ENCODE measurements at regions not wholly inside any gene's neighbourhood (a gene's known extent, or its start where the extent isn't known, plus 50 kb on each side); places are given as distances from the start of the nearest gene placed in this dataset.

- H3K9ac ChIP-seq, result no peak overlapping the region
- H3K27me3 ChIP-seq (ENCODE audit: insufficient read depth, low read depth), result no peaks in the 10 kb centered on the region
- H2AFZ ChIP-seq (ENCODE audit: low read depth), result no peak overlapping the region
- no peak overlapping the region for H3K27ac ChIP-seq
- no peaks in the 10 kb centered on the region for H3K79me2 ChIP-seq (ENCODE audit: insufficient read depth, low read depth)
- H3K36me3 ChIP-seq (ENCODE audit: insufficient read depth), result no peaks in the 10 kb centered on the region
- no peaks in the 10 kb centered on the region for H4K20me1 ChIP-seq (ENCODE audit: insufficient read depth)
- no peak overlapping the region for H3K4me3 ChIP-seq (IDR thresholded peaks at IDR 0.05; ENCODE audit: insufficient read depth, low read depth, low read length)
- H3K4me2 ChIP-seq, result no peak overlapping the region
- TF ChIP-seq, protein P1, sequence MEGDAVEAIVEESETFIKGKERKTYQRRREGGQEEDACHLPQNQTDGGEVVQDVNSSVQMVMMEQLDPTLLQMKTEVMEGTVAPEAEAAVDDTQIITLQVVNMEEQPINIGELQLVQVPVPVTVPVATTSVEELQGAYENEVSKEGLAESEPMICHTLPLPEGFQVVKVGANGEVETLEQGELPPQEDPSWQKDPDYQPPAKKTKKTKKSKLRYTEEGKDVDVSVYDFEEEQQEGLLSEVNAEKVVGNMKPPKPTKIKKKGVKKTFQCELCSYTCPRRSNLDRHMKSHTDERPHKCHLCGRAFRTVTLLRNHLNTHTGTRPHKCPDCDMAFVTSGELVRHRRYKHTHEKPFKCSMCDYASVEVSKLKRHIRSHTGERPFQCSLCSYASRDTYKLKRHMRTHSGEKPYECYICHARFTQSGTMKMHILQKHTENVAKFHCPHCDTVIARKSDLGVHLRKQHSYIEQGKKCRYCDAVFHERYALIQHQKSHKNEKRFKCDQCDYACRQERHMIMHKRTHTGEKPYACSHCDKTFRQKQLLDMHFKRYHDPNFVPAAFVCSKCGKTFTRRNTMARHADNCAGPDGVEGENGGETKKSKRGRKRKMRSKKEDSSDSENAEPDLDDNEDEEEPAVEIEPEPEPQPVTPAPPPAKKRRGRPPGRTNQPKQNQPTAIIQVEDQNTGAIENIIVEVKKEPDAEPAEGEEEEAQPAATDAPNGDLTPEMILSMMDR (conservative IDR thresholded peaks at IDR 0.05; ENCODE audit: low read depth, low read length), result no peak
- H3K4me1 ChIP-seq (ENCODE audit: low read depth, poor library complexity, severe bottlenecking), result no peaks in the 10 kb centered on the region
These were observed 61.3 kb upstream of the C16orf82 start for GRCh38 chr16:27005386-27005785.
